ENCODE measurements at regions not wholly inside any gene's neighbourhood (a gene's known extent, or its start where the extent isn't known, plus 50 kb on each side); places are given as distances from the start of the nearest gene placed in this dataset.
A peak's percentile ranks its signal among the peaks of the same experiment; 100 is the strongest.

DNA sequence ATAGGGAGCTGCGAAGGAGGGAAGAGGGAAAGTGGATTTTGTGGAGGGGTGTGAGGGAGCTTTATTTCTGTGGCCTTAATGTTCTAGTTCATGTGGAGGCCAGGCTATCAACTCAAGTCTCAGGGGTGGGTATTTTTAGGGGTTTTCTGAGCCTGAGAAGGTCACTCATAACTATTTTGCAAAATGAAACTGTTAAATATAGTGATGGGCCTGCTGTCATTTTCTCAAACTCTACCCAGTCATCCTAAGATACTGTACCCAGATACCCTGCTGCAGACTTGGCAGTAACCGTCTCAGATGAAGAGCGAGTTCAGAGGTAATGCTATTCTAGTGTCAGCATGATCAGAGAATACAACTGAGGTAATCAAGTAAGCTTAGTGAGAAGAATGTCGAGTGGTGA lies 545.0 kb upstream of the TBL1XR1 start:
- Histone ChIP-seq H3K4me3 (ENCODE audit: low read depth, low read length) (no peak overlapping the region), H3K27me3 (replicated peaks; ENCODE audit: control insufficient read depth, insufficient read depth, low read length) (no peaks in the 10 kb centered on the region), H3K36me3 (ENCODE audit: control insufficient read depth, insufficient read depth, low read length) (no peaks in the 10 kb centered on the region), H3K4me1 (peaks cover 16% of the 10 kb centered on the region), H3K9me3 (no peaks in the 10 kb centered on the region; the same call in 1 of the 2 replicates)
- no peaks in the 10 kb centered on the region for H3K27me3 Mint-ChIP-seq (ENCODE audit: insufficient read depth, unreplicated experiment)
- intact Hi-C loops (cut with micrococcal nuclease; ENCODE audit: unreplicated experiment), result no loop called here
- no peak for DNase-seq
- H3K4me3 Mint-ChIP-seq (ENCODE audit: unreplicated experiment), result no peak overlapping the region
- no peaks in the 10 kb centered on the region for H3K9me3 Mint-ChIP-seq (ENCODE audit: unreplicated experiment)
- ChIA-PET CTCF (no interaction called here), POLR2A (no interaction called here)
- BruUV-seq (replicated peaks), result no TSS peak
- H3K4me1 Mint-ChIP-seq (ENCODE audit: low read depth, unreplicated experiment), result peaks cover 33% of the 10 kb centered on the region
- peaks cover 5% of the 10 kb centered on the region for H3K36me3 Mint-ChIP-seq (ENCODE audit: insufficient read depth, unreplicated experiment)
- no peak for TF ChIP-seq CTCF (IDR thresholded peaks at IDR 0.05; ENCODE audit: insufficient read depth in 1 of 2, low read depth in 1 of 2, low read length in 1 of 2, severe bottlenecking in 1 of 2, unreplicated experiment in 1 of 2)
- H3K27ac Mint-ChIP-seq (ENCODE audit: unreplicated experiment), result no peak overlapping the region

GRCh38 chr3:177743173-177743890 lies 546.0 kb upstream of the TBL1XR1 start:
- Histone ChIP-seq H3K36me3 (ENCODE audit: control insufficient read depth, insufficient read depth, low read length) (no peaks in the 10 kb centered on the region), H3K27me3 (replicated peaks; ENCODE audit: control insufficient read depth, insufficient read depth, low read length) (no peaks in the 10 kb centered on the region), H3K4me3 (ENCODE audit: low read depth, low read length) (no peak overlapping the region), H3K4me1 (peaks cover 16% of the 10 kb centered on the region), H3K9me3 (no peaks in the 10 kb centered on the region; the same call in 1 of the 2 replicates)
- ChIA-PET CTCF (no interaction called here), POLR2A (no interaction called here)
- no peak for TF ChIP-seq CTCF (IDR thresholded peaks at IDR 0.05; ENCODE audit: insufficient read depth in 1 of 2, low read depth in 1 of 2, low read length in 1 of 2, severe bottlenecking in 1 of 2, unreplicated experiment in 1 of 2)
- no peaks in the 10 kb centered on the region for H3K9me3 Mint-ChIP-seq (ENCODE audit: unreplicated experiment)
- no peak for DNase-seq
- BruUV-seq (replicated peaks), result no TSS peak
- intact Hi-C loops (cut with micrococcal nuclease; ENCODE audit: unreplicated experiment), result no loop called here
- peaks cover 33% of the 10 kb centered on the region for H3K4me1 Mint-ChIP-seq (ENCODE audit: low read depth, unreplicated experiment)
- H3K27ac Mint-ChIP-seq (ENCODE audit: unreplicated experiment), result no peak overlapping the region
- H3K4me3 Mint-ChIP-seq (ENCODE audit: unreplicated experiment), result no peak overlapping the region
- H3K27me3 Mint-ChIP-seq (ENCODE audit: insufficient read depth, unreplicated experiment), result no peaks in the 10 kb centered on the region
- no peaks in the 10 kb centered on the region for H3K36me3 Mint-ChIP-seq (ENCODE audit: insufficient read depth, unreplicated experiment)

- intact Hi-C loops (cut with micrococcal nuclease; ENCODE audit: unreplicated experiment), result loop anchor here (2.0 kb wide), 2 partner anchors 32 to 64 kb away; no protein-coding TSS in a partner anchor
- no peaks in the 10 kb centered on the region; the same call in 1 of the 2 replicates for H3K9me3 ChIP-seq
- POLR2A ChIA-PET, result no interaction called here
- no peaks in the 10 kb centered on the region for H3K36me3 ChIP-seq (ENCODE audit: control insufficient read depth, insufficient read depth, low read length)
- DNase-seq, result peak; percentile 30 to 62
- no peaks in the 10 kb centered on the region for H3K9me3 Mint-ChIP-seq (ENCODE audit: unreplicated experiment)
- no peak overlapping the region for H3K4me3 ChIP-seq (ENCODE audit: low read depth, low read length)
- H3K4me3 Mint-ChIP-seq (ENCODE audit: unreplicated experiment), result no peak overlapping the region
- peak overlapping the region; percentile 19 for H3K27ac Mint-ChIP-seq (ENCODE audit: unreplicated experiment)
- no peaks in the 10 kb centered on the region for H3K27me3 Mint-ChIP-seq (ENCODE audit: insufficient read depth, unreplicated experiment)
- CTCF ChIA-PET, result no interaction called here
- H3K4me1 ChIP-seq, result peaks cover 23% of the 10 kb centered on the region
- TF ChIP-seq CTCF (IDR thresholded peaks at IDR 0.05; ENCODE audit: insufficient read depth in 1 of 2, low read depth in 1 of 2, low read length in 1 of 2, severe bottlenecking in 1 of 2, unreplicated experiment in 1 of 2), result no peak
- no peaks in the 10 kb centered on the region for H3K27me3 ChIP-seq (replicated peaks; ENCODE audit: control insufficient read depth, insufficient read depth, low read length)
- H3K36me3 Mint-ChIP-seq (ENCODE audit: insufficient read depth, unreplicated experiment), result no peaks in the 10 kb centered on the region
- BruUV-seq (replicated peaks), result no TSS peak
- peaks cover 31% of the 10 kb centered on the region for H3K4me1 Mint-ChIP-seq (ENCODE audit: low read depth, unreplicated experiment)
These were observed 547.8 kb upstream of the TBL1XR1 start for GRCh38 chr3:177744873-177745606.

Measured in Caco-2 (cell line).